ENCODE measurements at regions not wholly inside any gene's neighbourhood (a gene's known extent, or its start where the extent isn't known, plus 50 kb on each side); places are given as distances from the start of the nearest gene placed in this dataset.
"Not testable (repeated sequence)": the region's sequence is repeated elsewhere in the genome, so short reads cannot be mapped to it uniquely, and the experiment has no call there.

- not testable (repeated sequence) for H3K27ac ChIP-seq; H3K9me3 ChIP-seq (ENCODE audit: severe bottlenecking); DNase-seq; H3K4me3 ChIP-seq (ENCODE audit: low read depth, low read length); H3K36me3 ChIP-seq; H3K27me3 ChIP-seq (ENCODE audit: insufficient read depth, low read depth, severe bottlenecking)
These were observed 1464.6 kb downstream of the FOXD4L5 start for GRCh38 chr9:63820383-63820782.

GRCh38 chr9:63817622-63818518, 1467.1 kb downstream of the FOXD4L5 start:
- H3K27me3 ChIP-seq (ENCODE audit: insufficient read depth, low read depth, severe bottlenecking), result peaks cover 7% of the 10 kb centered on the region
- peak; percentile 33 for DNase-seq
- TF ChIP-seq, protein P1, sequence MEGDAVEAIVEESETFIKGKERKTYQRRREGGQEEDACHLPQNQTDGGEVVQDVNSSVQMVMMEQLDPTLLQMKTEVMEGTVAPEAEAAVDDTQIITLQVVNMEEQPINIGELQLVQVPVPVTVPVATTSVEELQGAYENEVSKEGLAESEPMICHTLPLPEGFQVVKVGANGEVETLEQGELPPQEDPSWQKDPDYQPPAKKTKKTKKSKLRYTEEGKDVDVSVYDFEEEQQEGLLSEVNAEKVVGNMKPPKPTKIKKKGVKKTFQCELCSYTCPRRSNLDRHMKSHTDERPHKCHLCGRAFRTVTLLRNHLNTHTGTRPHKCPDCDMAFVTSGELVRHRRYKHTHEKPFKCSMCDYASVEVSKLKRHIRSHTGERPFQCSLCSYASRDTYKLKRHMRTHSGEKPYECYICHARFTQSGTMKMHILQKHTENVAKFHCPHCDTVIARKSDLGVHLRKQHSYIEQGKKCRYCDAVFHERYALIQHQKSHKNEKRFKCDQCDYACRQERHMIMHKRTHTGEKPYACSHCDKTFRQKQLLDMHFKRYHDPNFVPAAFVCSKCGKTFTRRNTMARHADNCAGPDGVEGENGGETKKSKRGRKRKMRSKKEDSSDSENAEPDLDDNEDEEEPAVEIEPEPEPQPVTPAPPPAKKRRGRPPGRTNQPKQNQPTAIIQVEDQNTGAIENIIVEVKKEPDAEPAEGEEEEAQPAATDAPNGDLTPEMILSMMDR (IDR thresholded peaks at IDR 0.05; ENCODE audit: low read depth, low read length), result no peak
- no peak overlapping the region for H3K27ac ChIP-seq
- no peak overlapping the region for H3K4me3 ChIP-seq (ENCODE audit: low read depth, low read length)
- no peaks in the 10 kb centered on the region for H3K36me3 ChIP-seq
- H3K9me3 ChIP-seq (ENCODE audit: severe bottlenecking), result no peaks in the 10 kb centered on the region

DNA sequence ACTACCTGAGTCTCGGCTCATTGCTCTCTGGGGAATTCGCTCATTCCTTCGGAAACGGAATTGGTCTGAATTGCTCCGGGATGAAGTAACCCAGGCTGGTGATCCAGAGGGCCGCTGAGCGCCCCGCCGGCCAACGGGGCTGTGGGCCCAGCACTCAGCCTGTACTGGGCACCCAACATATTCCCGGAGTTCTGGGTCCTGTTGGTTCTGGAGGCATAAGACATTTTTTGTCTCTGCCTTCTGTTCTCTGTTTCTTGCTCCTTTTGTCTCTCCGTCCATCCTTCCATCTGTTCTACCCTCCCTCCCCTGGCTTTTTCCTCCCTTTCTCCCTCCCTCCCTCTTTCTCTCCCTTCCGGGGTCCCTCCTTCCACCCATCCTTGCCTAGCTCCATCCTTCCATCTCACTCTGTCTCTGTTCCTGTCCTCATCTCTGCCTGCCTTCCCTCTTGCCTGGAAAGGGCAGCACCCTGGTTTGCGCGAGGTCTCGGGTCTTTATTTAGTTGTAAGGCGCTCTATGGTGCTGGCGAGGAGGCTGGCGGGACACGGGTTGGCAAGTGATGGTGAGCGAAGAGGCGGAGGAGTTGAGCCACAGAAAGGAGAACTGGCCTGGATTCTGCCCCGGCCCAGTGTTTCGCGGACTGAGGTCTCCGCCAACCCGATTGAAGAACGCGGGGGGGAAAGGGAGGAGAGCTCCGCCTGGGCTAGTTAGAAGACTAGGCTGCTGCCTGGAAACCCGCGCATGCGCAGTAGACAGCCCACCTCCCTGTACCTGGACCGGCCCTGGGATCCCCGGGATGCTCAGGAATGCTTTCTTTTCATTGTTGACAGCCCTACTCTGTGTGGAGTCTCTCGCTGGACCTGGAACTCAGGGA, 1468.0 kb downstream of the FOXD4L5 start:
- peak; percentile 32 for DNase-seq
- Histone ChIP-seq H3K27ac (no peak overlapping the region), H3K4me3 (ENCODE audit: low read depth, low read length) (no peak overlapping the region), H3K36me3 (no peaks in the 10 kb centered on the region), H3K27me3 (ENCODE audit: insufficient read depth, low read depth, severe bottlenecking) (peaks cover 7% of the 10 kb centered on the region), H3K9me3 (ENCODE audit: severe bottlenecking) (no peaks in the 10 kb centered on the region)
- TF ChIP-seq, protein P1 (IDR thresholded peaks at IDR 0.05; ENCODE audit: low read depth, low read length), result no peak

GRCh38 chr9:63814970-63815669, 1469.9 kb downstream of the FOXD4L5 start:
- not testable (repeated sequence) for H3K27me3 ChIP-seq (ENCODE audit: insufficient read depth, low read depth, severe bottlenecking); H3K36me3 ChIP-seq; H3K9me3 ChIP-seq (ENCODE audit: severe bottlenecking); H3K4me3 ChIP-seq (ENCODE audit: low read depth, low read length); H3K27ac ChIP-seq; DNase-seq

DNA sequence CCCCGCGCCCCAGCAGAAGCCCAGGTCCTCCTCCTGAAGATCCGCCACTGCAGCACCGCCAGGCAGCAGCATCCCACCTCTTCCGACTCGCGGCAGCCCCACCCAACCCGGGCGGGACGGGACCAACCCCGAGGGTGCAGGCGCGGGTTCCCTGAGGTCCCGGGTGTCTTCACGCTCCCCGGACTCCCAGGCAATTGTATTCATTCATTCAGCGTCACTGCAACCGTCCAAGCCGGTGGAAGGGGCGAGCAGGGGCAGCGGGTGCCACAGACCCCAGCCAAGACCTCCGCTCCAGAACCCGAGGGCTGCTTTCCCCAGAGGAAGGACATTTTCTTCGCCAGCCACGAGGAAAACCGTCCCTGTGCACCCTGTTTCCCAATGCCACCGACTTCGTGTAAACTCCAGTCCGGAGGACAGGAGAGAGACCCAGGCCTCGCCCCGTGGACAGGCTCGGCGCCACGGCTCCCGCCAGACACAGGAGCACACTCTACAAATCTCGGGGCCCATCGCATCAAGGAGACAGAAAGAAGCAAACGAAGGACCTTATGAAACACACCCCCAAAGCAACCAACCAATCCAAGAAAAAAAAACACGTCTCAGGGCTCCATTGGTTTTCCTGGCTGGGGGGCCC, 1471.5 kb downstream of the FOXD4L5 start:
- not testable (repeated sequence) for H3K27ac ChIP-seq; H3K9me3 ChIP-seq (ENCODE audit: severe bottlenecking); H3K4me3 ChIP-seq (ENCODE audit: low read depth, low read length); H3K27me3 ChIP-seq (ENCODE audit: insufficient read depth, low read depth, severe bottlenecking); H3K36me3 ChIP-seq; DNase-seq

- H3K27ac ChIP-seq; H3K4me3 ChIP-seq (ENCODE audit: low read depth, low read length); H3K9me3 ChIP-seq (ENCODE audit: severe bottlenecking); H3K27me3 ChIP-seq (ENCODE audit: insufficient read depth, low read depth, severe bottlenecking); H3K36me3 ChIP-seq; DNase-seq: not testable (repeated sequence)
These were observed 1472.2 kb downstream of the FOXD4L5 start for GRCh38 chr9:63812822-63813221.

DNA sequence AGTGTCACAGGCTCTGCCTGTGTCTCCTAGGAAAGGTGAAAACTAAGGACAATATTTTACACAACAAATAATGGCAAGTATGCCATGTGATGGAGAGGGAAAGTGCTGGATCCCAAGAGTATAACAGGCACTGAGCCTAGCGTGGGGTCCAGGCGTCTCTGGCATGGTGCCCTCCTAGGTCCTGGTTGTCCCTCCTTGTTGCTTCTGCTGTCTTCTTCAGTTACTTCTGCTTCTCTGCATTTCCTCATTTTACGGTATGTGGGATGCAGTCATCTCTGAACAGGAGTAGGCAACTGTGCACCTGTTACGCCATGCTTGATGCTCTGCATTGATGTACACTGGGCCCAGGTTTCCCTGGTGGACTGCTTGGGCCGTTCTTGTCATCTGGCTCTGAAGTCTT, 1480.8 kb downstream of the FOXD4L5 start:
- not testable (repeated sequence) for DNase-seq

GRCh38 chr9:63794081-63794685, 1490.8 kb downstream of the FOXD4L5 start:
- H3K36me3 ChIP-seq; DNase-seq; H3K27me3 ChIP-seq (ENCODE audit: insufficient read depth, low read depth, severe bottlenecking); H3K27ac ChIP-seq; H3K4me3 ChIP-seq (ENCODE audit: low read depth, low read length); H3K9me3 ChIP-seq (ENCODE audit: severe bottlenecking): not testable (repeated sequence)

More for the DNA sequence above, 1480.8 kb downstream of the FOXD4L5 start:
- not testable (repeated sequence) for H3K9me3 ChIP-seq (ENCODE audit: severe bottlenecking); H3K36me3 ChIP-seq; H3K27ac ChIP-seq; H3K4me3 ChIP-seq (ENCODE audit: low read depth, low read length); H3K27me3 ChIP-seq (ENCODE audit: insufficient read depth, low read depth, severe bottlenecking)

- not testable (repeated sequence) for H3K36me3 ChIP-seq; H3K9me3 ChIP-seq (ENCODE audit: severe bottlenecking); H3K4me3 ChIP-seq (ENCODE audit: low read depth, low read length); DNase-seq; H3K27ac ChIP-seq; H3K27me3 ChIP-seq (ENCODE audit: insufficient read depth, low read depth, severe bottlenecking)
These were observed 1497.6 kb downstream of the FOXD4L5 start for GRCh38 chr9:63787454-63787853.

- not testable (repeated sequence) for H3K4me3 ChIP-seq (ENCODE audit: low read depth, low read length); DNase-seq; H3K27ac ChIP-seq; H3K9me3 ChIP-seq (ENCODE audit: severe bottlenecking); H3K27me3 ChIP-seq (ENCODE audit: insufficient read depth, low read depth, severe bottlenecking); H3K36me3 ChIP-seq
These were observed 1500.0 kb downstream of the FOXD4L5 start for GRCh38 chr9:63785059-63785458.

DNA sequence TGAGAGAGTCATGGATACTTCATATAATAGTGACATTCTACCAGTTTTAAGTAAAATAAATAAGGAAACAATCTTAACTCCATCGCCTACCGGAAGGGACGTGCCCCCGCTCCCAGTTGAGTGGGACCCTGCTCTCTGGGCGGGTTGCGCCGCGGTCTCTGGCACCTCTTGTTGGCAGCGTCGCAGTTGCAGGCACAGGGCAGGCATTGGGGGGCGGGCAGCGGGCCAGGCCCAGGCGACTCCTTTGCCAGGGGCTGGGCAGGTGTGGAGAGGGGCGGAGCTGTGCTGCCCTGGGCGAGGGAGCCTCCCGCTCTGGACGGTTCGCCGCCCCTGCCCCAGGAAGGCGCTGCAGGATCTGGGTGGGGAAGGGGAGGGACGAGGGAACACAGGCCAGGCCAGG, 1500.6 kb downstream of the FOXD4L5 start:
- not testable (repeated sequence) for H3K27ac ChIP-seq; H3K4me3 ChIP-seq (ENCODE audit: low read depth, low read length); H3K36me3 ChIP-seq; H3K9me3 ChIP-seq (ENCODE audit: severe bottlenecking); DNase-seq; H3K27me3 ChIP-seq (ENCODE audit: insufficient read depth, low read depth, severe bottlenecking)
